GM21390 (cell line): ENCODE measurements at regions not wholly inside any gene's neighbourhood (a gene's known extent, or its start where the extent isn't known, plus 50 kb on each side); places are given as distances from the start of the nearest gene placed in this dataset.

ENCODE experiments used
- ATAC-seq: cut with Tn5 transposase; IDR thresholded peaks from one replicate; pipeline ENCODE4 v1.9.1; 2021; ENCODE audit not compliant: unreplicated experiment

DNA sequence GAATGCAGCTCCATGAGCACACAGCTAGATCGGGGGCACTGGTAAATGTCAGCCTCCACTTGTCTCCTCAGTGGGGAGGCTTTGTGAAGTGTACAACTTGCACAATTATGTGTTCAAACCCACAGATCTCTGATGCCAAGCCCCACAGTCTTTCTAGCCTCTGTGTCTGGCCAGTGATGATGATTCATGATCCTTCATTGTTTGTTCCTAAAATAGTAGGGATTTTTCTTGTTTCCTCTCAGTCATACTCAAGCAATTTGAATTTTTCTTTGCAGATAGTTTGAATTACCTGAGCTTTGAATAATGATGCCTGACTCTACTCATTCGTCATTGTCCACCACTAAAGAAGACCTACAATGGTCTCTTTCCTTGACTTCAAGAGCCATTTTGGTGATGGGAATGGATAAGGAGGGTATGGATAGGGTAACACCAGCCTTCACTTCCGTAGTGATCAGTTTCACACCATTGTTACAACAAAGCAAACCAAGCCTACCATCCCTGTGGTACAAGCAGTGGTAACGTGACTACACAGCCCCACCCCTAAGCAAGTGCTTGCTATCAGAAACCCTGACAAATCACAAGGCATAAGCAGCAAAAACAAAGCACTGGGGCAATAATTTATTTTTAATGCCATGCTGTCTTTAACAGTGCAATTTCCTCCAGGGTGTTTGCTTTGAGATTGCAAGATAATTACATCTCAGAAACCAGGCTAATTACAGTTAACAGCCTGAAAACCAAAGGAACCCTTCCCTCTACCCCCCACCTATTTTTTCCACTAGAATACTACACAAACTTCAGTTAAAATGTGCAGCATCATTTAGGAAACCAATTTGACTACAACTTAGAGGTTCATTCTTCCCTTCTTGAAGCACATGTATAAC lies 114.1 kb upstream of the PPP2R3A start:
- ATAC-seq = no peak

DNA sequence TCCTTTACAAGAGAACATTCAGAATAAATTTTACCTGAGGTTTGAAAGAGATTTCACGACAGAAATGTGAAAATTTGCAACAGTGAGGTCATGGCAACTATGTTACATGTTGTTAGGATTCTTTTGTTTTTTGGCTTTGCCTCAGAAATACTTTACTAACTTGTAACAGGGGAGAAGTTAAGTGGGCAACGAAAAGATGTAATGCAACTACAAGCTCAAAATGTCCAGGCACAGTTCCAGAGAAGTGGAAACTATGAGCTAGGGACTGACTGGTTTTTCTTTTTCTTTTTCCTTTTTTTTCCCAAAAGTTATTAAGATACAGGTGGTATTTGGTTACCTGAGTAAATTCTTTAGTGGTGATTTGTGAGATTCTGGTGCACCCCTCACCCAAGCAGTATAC lies 111.5 kb upstream of the PPP2R3A start:
- no peak for ATAC-seq

DNA sequence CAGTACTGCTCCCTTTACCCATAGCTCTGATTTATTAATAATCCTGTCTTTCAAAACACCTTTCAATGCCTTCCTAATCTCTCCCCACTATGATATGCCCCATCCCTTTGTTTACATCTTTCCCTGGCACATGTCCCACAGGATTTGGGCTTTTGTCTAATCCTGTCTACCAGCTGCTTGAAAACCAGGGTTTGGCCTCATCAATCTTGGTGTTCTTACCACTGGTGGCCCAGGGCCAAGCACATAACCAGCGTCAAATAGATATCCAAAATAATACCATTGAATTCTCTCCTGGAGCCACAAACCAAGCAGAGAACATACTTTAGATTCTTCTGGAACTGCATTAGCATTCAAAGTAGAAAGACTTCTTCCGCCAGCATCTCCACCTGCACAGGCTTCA lies 104.8 kb upstream of the PPP2R3A start:
- ATAC-seq = no peak

DNA sequence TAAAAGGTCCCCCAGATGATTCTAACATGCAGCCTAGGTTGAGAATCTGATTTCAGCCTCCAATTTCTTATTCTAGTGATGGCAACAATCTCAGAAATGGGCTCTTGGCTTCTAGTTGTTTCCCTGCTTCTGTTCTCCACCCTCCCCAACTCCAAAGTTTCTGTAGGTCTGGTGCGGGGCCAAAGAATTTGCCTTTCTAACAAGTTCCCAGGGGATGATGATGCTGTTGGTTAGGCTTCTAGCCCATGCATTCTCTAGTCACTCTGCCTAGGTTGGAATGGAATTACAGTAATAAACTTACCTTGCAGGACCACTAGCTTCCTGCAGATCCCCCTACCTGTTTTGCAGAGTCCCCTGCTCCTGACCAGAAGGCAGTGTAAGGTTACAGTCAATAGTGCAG lies 103.2 kb upstream of the PPP2R3A start:
- ATAC-seq = no peak

DNA sequence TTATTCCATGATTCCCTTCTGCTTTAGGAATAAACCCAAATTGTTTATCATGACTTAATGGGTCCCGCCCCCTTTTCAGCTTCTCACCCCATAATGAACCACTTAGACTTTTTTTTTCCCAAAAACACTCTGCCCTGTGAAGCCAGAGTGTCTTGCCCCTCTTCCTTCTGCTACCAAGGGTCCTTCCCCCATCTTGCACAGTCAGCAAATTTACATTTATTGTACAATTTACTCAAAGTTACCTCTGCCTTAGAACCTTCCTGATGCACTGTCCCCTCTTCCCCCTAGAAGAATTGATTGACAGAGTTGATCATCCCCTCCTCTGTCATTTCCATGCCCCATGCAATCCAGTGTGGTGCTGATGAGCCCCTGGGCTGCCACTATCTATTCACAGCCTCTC lies 101.5 kb upstream of the PPP2R3A start:
- ATAC-seq = no peak

DNA sequence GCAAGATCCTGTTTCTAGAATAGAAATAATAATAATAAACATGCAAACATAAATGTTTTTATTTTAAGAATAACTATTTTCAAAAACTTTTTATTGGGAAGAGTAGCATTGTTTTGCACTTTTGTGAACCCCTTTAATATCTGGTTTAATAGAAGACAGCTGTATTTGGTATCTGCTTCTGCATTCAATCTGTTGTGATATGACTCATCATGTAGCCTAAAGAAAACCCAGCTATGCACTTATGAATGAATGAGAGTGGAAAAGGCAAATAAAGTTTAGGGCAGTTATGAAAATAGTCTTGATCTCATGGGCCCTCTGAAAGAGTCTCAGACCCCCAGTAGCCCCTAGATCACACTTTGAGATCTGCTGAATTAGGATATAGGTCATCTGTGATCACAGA lies 100.4 kb upstream of the PPP2R3A start:
- no peak for ATAC-seq

DNA sequence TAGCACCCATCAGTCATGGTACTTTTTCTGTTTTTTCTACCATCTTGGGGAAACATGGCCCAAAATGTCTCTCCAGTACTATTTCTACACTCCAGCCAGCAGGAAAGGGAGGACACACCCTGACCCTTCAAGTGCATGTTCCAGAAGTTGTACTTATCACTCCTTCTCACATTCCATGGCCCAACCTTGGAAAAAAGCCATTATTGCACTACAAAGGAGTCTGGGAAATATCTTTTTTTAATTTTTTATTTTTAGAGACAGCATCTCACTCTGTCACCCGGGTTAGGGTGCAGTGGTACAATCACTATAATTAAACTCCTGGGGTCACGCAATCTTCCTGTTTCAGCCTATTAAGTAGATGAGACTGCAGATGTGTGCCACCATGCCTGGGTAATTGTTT lies 100.0 kb upstream of the PPP2R3A start:
- no peak for ATAC-seq

DNA sequence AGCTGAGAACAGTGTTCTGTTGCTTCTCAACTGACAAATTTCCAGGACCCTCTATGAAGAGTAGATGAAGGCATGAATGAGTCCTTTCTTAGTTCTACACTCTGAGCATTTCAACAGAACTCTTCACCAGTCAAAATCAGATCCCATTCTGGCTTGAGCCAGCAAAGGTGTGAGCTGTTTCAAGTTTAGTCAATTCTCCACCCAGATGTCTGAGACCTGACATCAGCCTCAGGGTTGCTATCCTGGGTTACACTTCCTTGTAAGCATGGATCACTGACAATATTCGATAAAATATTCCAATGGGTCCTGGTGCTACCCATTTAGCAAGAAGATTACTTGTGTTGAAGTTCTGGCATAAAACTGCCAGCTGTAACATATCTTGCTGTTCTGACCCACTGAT lies 97.6 kb upstream of the PPP2R3A start:
- ATAC-seq = no peak

DNA sequence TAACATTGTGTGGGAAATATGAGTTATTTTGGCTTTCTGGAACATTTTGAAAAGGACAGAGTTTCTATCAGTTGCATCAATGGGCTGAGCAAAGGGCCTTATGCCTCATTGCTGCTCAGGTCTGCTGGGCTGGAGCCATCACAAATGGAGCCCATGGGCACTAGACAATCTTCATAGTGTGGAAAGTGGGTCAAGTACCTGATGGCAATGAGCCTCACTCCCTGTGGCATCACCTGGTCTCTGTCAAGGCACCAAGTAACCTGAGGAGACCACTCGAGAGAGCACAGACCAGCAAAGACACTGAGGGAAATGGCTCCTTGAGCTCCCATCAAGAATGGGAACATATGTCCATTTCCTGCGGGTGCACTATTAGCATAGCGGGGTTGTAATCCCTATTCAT lies 96.7 kb upstream of the PPP2R3A start:
- ATAC-seq = no peak

DNA sequence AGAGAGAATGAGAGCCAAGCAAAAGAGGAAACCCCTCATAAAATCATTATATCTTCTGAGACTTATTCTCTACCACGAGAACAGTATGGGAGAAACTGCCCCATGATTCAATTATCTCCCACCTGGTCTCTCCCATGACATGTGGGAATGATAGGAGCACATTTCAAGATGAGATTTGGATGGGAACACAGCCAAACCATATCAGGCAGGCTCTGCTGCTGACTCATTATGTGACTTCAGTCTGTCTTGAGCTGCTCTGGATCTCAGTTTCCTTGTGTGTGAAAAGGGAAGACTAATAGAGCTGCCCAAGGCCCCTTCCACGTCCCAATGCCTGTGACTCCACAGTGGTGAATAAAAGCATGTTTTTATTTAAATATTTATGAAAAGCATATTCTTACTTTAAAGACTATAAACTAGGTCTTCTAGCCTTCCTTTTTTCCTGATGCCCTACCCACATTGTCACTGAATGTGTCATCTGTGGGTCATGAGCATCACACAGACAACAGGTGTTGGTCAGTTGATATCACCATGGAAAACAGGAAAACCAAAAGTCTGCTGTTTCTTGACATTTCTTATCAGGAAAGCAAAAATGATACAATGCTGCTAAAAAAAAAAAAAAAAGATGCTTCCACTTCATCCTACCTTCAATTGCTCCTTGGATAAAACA lies 96.0 kb upstream of the PPP2R3A start:
- ATAC-seq = no peak

DNA sequence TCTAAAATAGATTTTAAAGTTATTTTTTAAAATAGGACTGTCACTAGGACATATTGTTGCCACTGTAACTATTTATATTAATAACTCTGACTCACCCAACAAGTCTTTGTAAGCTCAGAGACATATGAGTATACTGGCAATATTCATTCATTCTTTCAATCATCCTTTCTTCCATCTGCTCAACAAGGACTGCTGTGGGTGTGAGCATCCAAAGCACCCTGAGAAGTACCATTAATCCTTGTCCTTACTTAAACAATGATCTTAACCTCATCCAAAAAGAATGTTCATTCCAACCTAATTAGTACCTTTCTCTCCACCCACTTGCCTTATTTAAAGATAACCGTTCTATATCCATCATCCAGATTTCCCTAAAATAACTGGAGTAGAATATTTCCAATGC lies 94.2 kb upstream of the PPP2R3A start:
- ATAC-seq = no peak

DNA sequence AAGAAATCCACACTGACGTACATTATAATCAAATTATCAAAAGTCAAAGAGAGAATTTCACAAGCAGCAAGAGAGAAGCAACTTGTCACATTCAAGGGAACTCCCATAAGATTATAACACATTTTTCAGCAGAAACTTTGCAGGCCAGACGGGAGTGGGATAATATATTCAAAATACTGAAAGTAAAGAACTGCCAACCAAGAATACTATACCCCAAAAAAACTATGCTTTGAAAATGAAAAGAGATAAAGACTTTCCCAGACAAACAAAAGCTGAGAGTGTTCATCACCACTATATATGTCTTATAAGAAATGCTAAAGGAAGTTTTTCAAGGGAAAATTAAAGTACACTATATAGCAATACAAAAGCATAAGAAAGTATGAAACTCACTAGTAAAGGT lies 91.5 kb upstream of the PPP2R3A start:
- ATAC-seq = no peak

DNA sequence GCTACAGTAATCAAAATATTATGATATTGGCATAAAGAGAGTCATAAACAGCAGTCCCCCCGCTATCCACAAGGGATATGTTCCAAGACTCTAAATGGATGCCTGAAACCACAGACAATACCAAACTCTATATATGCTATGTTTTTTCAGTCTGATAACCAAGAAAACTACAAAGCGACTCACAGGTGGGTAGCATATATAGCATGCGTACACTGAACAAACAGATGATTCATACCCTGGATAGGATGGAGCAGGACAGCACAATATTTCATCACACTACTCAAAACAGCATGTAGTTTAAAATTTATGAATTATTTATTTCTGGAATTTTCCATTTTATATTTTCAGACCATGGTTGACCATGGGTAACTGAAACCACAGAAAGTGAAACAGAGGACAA lies 87.0 kb upstream of the PPP2R3A start:
- ATAC-seq = no peak

DNA sequence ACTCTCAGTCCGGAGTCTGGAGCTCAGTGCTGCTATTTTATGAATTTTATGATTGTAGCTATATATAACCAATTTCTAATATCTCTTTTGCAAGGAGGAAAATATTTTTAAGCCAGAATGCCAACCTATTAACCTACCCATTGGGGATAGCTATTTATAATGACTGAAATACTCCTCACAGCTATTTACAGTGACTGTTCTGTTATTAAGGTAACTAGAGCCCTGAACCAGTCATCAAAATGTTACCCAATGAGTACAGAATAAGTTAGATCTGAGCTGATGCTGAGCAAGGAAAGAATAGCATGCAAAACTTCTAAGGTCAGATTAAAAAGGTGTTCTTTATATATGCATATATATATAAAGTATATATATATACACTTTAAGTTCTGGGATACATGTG lies 79.6 kb upstream of the PPP2R3A start:
- ATAC-seq = no peak

DNA sequence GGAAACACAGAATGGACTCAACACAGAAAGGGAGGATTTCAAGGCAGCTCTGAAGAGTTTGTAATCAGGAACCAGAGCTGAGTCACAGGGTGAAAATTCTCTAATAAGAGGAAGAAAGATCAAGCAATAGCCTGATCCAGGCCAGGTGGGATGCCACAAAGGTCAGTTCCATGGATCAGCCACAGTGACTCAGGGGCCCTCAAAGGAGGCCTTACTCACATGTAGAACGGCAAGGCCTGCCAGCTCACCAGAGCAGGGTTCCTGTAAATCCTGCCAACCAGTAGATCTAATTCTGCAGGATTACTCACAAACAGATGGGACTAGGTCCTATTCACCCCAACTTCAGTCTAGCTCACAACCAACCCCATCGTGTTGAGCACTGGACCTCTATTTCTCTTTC lies 78.3 kb upstream of the PPP2R3A start:
- ATAC-seq = no peak

DNA sequence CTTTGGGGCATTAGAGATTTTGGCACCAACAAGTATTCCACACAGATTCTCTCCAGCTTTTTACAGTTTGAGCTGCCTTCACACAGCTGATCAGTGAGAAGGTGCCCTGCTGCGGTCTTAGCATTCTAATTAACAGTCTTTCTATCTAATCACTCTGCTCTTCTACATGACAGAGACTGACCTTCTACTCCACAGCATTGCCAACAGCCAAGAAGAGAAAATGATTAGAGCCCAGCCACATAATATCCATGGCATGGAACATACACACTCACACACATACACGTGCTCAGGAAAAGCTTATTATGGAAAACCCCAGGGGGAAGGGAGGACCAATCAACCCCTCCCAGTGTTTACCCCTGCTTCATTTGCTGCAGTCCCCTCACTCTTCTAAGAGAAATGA lies 76.1 kb upstream of the PPP2R3A start:
- ATAC-seq = no peak

DNA sequence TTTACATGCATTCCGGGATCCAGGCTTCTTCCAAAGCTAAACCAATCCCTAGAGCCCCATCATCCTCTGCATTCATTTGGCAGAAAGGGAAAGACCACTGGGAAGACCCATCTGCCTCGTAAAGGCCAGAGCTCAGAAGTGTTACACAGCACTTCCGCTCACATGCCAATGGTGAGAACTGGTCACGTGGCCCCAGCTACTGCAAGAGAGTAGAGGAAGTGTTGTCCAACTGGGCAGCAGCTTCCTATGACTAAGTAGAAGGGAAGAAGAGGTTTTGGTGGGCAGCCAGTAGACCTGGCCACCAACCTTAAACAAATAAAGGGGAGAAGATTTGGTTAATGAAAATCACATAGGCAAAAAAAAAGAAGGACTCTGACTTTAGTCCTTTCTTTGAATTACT lies 74.4 kb upstream of the PPP2R3A start:
- no peak for ATAC-seq

DNA sequence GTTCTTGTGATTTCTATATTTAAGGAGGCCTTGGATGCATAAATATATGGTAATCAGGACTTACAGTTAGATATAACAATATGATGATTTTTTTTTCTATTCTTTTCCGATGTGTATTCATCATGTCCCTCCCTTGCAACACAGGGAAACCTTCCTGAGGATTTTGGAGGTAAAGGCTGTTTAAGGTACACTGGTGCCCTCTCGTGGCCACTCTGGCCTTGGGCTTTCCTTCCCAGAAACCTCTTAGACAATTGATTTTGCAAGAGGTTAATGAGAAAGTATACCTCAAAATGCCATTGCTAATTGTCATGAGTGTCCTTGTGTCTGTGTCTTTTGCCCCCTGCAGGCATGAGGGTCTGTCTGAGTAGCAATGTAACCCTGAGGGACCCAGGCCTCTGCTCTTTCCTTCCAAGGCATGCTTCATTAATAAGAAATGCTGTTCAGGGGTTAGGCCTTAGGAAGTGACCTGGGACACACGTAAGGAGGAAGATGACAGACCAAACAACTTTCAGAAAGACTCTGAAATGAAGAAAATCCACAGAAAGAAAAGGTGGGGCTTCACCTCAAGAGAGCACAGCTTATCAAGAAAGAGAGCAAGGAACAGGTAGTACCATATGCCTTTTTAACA lies 70.3 kb upstream of the PPP2R3A start:
- ATAC-seq = no peak

DNA sequence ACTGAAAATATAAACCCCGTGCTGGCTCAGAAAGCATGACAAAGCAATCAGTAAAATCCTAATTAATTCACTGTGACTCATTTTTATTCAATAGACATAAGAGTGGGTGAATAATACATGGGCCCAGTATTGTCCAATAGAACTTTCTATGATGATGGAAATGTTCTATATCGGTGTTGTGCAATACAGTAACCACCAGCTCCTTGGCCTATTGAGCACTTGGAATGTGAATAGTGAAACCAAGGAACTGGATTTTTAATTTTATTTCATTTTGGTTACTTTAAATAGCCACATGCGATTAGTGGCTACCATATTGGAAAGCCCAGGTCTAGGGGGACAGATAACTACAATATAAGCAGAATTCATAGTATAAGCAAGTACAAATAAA lies 69.8 kb upstream of the PPP2R3A start:
- no peak for ATAC-seq

DNA sequence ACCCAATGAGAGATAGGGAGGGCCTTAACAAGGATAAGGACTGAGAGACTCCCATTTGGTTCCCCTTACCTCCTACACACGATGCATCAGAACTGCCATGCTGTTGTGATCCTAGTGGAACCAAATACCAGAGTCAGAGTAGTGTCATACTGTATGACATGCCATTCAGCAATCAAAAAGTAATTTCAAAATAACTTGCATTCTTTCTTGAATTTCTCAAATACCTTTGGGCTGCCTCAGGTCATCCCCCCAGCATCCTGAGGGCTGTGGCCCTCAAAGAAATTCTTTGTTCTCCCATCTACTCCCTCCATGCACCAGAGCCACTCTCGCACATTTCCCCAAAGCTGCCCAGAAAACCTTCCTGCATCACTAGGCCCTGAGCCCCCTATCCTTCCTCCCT lies 68.9 kb upstream of the PPP2R3A start:
- ATAC-seq = no peak

DNA sequence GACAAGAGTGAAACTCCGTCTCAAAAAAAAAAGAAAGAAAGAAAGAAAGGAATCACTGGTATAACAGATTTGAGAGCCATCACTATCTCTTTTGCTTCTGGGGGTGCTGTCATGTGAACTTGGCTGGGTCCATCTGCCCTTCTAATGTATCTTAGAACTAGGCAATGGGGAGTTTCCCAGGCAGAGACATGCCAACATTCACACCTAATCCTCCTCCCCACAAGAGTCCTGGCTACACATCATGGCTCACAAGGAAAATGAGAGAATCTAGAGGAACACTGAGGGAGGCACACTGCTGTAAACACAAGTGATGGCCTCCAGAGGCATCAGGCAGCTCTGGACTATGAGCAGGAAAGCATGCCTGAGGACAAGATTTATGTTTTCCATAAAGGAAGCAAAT lies 67.8 kb upstream of the PPP2R3A start:
- no peak for ATAC-seq

DNA sequence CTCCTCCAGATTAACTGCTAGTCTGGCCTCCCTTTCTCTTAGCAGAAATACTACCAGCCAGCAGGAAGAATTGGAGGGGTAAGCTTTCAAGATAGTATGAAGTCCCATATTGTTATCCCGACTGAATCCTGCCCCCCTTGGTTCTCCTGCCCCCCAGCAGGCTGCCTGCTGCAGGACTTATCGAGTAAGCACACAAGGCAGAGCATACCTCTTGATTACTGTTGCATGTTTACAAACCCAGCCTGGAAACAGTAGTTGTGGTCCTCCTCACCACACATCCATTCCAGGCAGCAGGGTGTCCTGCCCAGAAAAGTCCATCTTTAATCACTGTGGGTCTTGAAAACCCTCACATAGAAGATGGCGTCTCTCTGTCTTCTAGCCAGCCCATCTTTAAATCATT lies 66.8 kb upstream of the PPP2R3A start:
- ATAC-seq = no peak
